Ascending aorta (tissue), 2 donors: ENCODE measurements at regions not wholly inside any gene's neighbourhood (a gene's known extent, or its start where the extent isn't known, plus 50 kb on each side); places are given as distances from the start of the nearest gene placed in this dataset.

Experiments
- DNase-seq, 2 donors: peaks; one replicate each; pipeline ENCODE4 v3.0.0-alpha.2; 2019; ENCODE audit warnings: low spot score in 2 of 2
- H3K27ac ChIP-seq, 2 donors: fragments of 200-600 bp; sonication (generic); one replicate each; pipeline ENCODE4 v1.5.1; 2016 to 2017; ENCODE audit warnings: mild to moderate bottlenecking in 1 of 2
- H3K27me3 ChIP-seq: fragments of 200-600 bp; sonication (generic); one replicate; pipeline ENCODE4 v1.5.1; 2017
- H3K36me3 ChIP-seq, 2 donors: fragments of 200-600 bp; sonication (generic); one replicate each; pipeline ENCODE4 v1.5.1; 2016
- H3K4me1 ChIP-seq, 2 donors: fragments of 200-600 bp; sonication (generic); one replicate each; pipeline ENCODE4 v1.5.1; 2016 to 2017; ENCODE audit warnings: mild to moderate bottlenecking in 1 of 2
- H3K4me3 ChIP-seq, 2 donors: fragments of 200-600 bp; sonication (generic); one replicate each; pipeline ENCODE4 v1.5.1; 2016 to 2017; ENCODE audit warnings: mild to moderate bottlenecking in 1 of 2
- H3K9me3 ChIP-seq, 2 donors: fragments of 200-600 bp; sonication (generic); one replicate each; pipeline ENCODE4 v1.5.1; 2016
- intact Hi-C: fragments of 100-400 bp; cut with DNase I; formaldehyde crosslinking; loops from one replicate; pipeline ENCODE4 v1.15.1; 2023
- TF ChIP-seq, protein P1 (sequence below), 3 experiments: fragments of 200-600 bp in 2 of 3; fragments of 450-650 bp in 1 of 3; sonication (generic) in 2 of 3; IDR thresholded peaks; one replicate each; pipeline ENCODE4 v1.5.1; 2016 to 2019; ENCODE audit warnings: antibody characterized with exemption in 3 of 3, mild to moderate bottlenecking in 1 of 3, moderate library complexity in 1 of 3

DNA sequence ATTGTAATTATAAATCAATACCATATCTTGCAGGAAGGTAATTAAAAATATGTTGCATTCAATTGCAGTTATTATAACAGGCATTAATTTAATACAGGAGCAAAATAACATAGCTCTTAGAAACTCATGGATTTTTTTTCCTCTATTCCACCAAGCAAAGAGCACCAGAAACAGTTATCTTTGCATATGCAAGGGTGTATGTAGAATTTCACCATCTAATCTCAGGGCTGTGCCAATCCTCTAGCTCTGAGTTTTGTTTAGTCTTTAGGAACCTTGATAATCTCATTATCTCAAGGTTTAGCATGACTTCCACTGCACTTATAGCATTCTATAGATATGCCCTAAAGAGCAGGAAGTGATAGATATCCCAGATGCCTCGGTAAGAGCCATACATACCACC, 197.5 kb downstream of the VEGFC start:
- Histone ChIP-seq H3K4me1 (no peaks in the 10 kb centered on the region), H3K27ac (no peak overlapping the region), H3K27me3 (no peaks in the 10 kb centered on the region), H3K9me3 (peaks cover 0 to 4% of the 10 kb centered on the region in 2 donors), H3K36me3 (no peaks in the 10 kb centered on the region), H3K4me3 (no peak overlapping the region)
- TF ChIP-seq, protein P1, sequence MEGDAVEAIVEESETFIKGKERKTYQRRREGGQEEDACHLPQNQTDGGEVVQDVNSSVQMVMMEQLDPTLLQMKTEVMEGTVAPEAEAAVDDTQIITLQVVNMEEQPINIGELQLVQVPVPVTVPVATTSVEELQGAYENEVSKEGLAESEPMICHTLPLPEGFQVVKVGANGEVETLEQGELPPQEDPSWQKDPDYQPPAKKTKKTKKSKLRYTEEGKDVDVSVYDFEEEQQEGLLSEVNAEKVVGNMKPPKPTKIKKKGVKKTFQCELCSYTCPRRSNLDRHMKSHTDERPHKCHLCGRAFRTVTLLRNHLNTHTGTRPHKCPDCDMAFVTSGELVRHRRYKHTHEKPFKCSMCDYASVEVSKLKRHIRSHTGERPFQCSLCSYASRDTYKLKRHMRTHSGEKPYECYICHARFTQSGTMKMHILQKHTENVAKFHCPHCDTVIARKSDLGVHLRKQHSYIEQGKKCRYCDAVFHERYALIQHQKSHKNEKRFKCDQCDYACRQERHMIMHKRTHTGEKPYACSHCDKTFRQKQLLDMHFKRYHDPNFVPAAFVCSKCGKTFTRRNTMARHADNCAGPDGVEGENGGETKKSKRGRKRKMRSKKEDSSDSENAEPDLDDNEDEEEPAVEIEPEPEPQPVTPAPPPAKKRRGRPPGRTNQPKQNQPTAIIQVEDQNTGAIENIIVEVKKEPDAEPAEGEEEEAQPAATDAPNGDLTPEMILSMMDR (IDR thresholded peaks at IDR 0.05): no peak
- DNase-seq: no peak
- intact Hi-C loops: no loop called here

DNA sequence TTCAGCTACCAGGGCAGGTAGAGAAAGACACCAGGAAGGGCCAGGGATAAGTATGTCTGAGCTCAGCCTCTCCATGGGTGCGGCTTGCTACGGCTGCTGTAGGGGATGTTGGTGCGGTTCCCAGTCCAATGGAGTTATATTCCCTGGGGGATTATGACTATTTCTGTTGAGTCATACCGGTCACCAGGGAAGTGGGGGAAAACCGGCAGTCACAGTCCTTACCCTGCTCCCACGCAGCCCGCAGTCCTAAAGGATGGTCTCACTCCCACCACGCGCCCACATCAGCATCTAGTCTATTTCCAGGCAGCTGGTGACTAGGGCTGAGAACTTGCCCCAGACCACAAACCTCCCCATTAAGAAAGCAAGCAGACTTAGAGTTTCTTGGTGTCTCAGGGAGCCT, 191.6 kb downstream of the VEGFC start:
- Histone ChIP-seq H3K9me3 (no peaks in the 10 kb centered on the region), H3K27me3 (no peaks in the 10 kb centered on the region), H3K4me1 (no peaks in the 10 kb centered on the region), H3K36me3 (no peaks in the 10 kb centered on the region), H3K27ac (no peak overlapping the region), H3K4me3 (no peak overlapping the region)
- intact Hi-C loops: no loop called here
- TF ChIP-seq, protein P1 (IDR thresholded peaks at IDR 0.05): no peak
- no peak for DNase-seq

DNA sequence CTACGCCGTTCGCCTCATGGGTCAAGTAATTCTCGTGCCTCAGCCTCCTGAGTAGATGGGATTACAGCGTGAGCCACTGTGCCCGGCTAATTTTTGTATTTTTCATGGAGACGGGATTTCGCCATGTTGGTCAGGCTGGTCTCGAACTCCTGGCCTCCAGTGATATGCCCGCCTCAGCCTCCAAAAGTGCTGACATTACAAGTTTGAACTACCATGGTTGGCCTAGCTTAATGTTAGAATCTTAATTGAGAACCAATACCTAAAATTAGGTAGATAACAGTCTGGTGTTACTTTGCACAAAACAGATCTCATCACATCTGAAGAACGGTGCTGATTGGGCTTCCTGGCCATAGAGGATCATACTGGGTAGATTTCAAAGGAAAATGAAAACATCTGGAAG, 184.9 kb downstream of the VEGFC start:
- TF ChIP-seq, protein P1 (IDR thresholded peaks at IDR 0.05): no peak
- Histone ChIP-seq H3K9me3 (no peaks in the 10 kb centered on the region), H3K36me3 (no peaks in the 10 kb centered on the region), H3K27ac (no peak overlapping the region), H3K27me3 (no peaks in the 10 kb centered on the region), H3K4me1 (no peaks in the 10 kb centered on the region), H3K4me3 (no peak overlapping the region)
- DNase-seq: no peak
- intact Hi-C loops: no loop called here

GRCh38 chr4:176608346-176608745, 184.4 kb downstream of the VEGFC start:
- Histone ChIP-seq H3K36me3 (no peaks in the 10 kb centered on the region), H3K9me3 (no peaks in the 10 kb centered on the region), H3K4me1 (no peaks in the 10 kb centered on the region), H3K27ac (no peak overlapping the region), H3K27me3 (no peaks in the 10 kb centered on the region), H3K4me3 (no peak overlapping the region)
- DNase-seq: no peak
- TF ChIP-seq, protein P1 (IDR thresholded peaks at IDR 0.05): no peak
- intact Hi-C loops: no loop called here

- no peak for DNase-seq
- Histone ChIP-seq H3K36me3 (no peaks in the 10 kb centered on the region), H3K27ac (no peak overlapping the region), H3K4me1 (no peaks in the 10 kb centered on the region), H3K27me3 (no peaks in the 10 kb centered on the region), H3K9me3 (no peaks in the 10 kb centered on the region), H3K4me3 (no peak overlapping the region)
- intact Hi-C loops: no loop called here
- TF ChIP-seq, protein P1 (IDR thresholded peaks at IDR 0.05): no peak
Measured at GRCh38 chr4:176610594-176610993, 182.1 kb downstream of the VEGFC start.

DNA sequence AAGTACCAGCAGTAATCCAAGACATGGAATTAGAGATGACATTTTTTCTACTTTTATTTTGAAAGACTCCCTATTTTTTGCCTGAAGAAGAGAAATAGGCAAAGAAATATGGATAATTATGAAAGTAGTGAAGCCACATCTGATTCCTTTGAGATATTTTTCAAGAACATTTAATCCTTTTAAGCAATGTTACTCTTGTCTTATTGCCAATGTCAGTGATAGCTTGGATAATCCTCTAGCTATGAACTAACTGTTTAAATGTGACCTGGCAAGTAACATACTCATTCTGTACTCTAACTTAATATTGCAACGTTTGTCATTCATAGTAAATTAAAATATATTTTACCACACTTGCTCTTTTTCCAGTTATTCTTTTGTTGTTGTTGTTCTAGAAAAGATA, 181.3 kb downstream of the VEGFC start:
- Histone ChIP-seq H3K27me3 (no peaks in the 10 kb centered on the region), H3K9me3 (no peaks in the 10 kb centered on the region), H3K4me1 (no peaks in the 10 kb centered on the region), H3K27ac (no peak overlapping the region), H3K36me3 (no peaks in the 10 kb centered on the region), H3K4me3 (no peak overlapping the region)
- intact Hi-C loops: no loop called here
- TF ChIP-seq, protein P1 (IDR thresholded peaks at IDR 0.05): no peak
- DNase-seq: no peak
